Testis (tissue), 2 donors: ENCODE measurements at regions not wholly inside any gene's neighbourhood (a gene's known extent, or its start where the extent isn't known, plus 50 kb on each side); places are given as distances from the start of the nearest gene placed in this dataset.

ENCODE experiments used
- DNase-seq: peaks from one replicate; pipeline ENCODE4 v3.0.0-alpha.2; 2019
- H3K27ac ChIP-seq, 2 donors: fragments of 200-600 bp; sonication (generic); one replicate each; pipeline ENCODE4 v1.5.1; 2019
- H3K27me3 ChIP-seq: fragments of 200-600 bp; sonication (generic); one replicate; pipeline ENCODE4 v1.5.1; 2019
- H3K36me3 ChIP-seq: fragments of 200-600 bp; sonication (generic); one replicate; pipeline ENCODE4 v1.5.1; 2017; ENCODE audit warnings: low read depth; ENCODE audit errors: missing control alignments
- H3K4me1 ChIP-seq: fragments of 200-600 bp; sonication (generic); one replicate; pipeline ENCODE4 v1.5.1; 2019
- H3K4me3 ChIP-seq, 2 donors: fragments of 200-600 bp; sonication (generic); one replicate each; pipeline ENCODE4 v1.5.1; 2017 to 2019
- H3K9me3 ChIP-seq: fragments of 200-600 bp; sonication (generic); one replicate; pipeline ENCODE4 v1.5.1; 2017
- POLR2A ChIP-seq: fragments of 450-650 bp; IDR thresholded peaks from one replicate; pipeline ENCODE4 v1.6.1; 2017; ENCODE audit warnings: antibody characterized with exemption, mild to moderate bottlenecking, moderate library complexity
- WGBS, 2 donors: methylation state at CpG; one replicate each; pipeline ENCODE4 v1.1.5; 2018; 5-methylcytosine and 5-hydroxymethylcytosine counted together
- intact Hi-C: fragments of 100-400 bp; cut with DNase I; formaldehyde crosslinking; loops from one replicate; pipeline ENCODE4 v1.15.1; 2023; ENCODE audit warnings: low total_unique reads
- TF ChIP-seq, protein P1 (sequence below), 3 experiments: fragments of 450-650 bp in 2 of 3; fragments of 200-600 bp in 1 of 3; sonication (generic) in 1 of 3; IDR thresholded peaks; one replicate each; pipeline ENCODE4 v1.5.1; 2016 to 2019; ENCODE audit warnings: antibody characterized with exemption in 3 of 3, mild to moderate bottlenecking in 2 of 3, moderate library complexity in 1 of 3

DNA sequence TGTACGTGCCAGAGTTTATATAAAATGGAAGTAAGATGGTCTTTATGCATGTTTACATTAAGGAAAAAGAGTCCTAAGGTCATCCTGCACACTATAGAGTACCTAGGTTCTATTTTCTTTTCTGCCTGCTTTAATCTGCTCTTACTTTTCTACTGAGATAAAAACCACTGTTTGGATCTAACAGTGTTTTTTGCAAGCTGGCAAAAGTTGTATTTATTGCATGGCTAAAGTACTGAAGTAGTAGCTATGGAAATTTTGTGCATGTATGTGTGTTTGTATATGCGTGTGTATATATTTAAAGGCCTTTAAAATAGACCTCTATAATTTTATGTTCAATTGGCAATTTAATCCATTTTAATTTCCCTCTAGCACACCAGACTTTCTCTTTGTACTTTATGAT, 98.3 kb upstream of the CPSF6 start:
- TF ChIP-seq, protein P1, sequence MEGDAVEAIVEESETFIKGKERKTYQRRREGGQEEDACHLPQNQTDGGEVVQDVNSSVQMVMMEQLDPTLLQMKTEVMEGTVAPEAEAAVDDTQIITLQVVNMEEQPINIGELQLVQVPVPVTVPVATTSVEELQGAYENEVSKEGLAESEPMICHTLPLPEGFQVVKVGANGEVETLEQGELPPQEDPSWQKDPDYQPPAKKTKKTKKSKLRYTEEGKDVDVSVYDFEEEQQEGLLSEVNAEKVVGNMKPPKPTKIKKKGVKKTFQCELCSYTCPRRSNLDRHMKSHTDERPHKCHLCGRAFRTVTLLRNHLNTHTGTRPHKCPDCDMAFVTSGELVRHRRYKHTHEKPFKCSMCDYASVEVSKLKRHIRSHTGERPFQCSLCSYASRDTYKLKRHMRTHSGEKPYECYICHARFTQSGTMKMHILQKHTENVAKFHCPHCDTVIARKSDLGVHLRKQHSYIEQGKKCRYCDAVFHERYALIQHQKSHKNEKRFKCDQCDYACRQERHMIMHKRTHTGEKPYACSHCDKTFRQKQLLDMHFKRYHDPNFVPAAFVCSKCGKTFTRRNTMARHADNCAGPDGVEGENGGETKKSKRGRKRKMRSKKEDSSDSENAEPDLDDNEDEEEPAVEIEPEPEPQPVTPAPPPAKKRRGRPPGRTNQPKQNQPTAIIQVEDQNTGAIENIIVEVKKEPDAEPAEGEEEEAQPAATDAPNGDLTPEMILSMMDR (IDR thresholded peaks at IDR 0.05): no peak
- no peak for TF ChIP-seq POLR2A
- 80 to 83% methylated on average over 2 of the region's 2 CpGs for WGBS, 2 donors
- intact Hi-C loops: no loop called here
- Histone ChIP-seq H3K4me1 (no peaks in the 10 kb centered on the region), H3K27me3 (no peaks in the 10 kb centered on the region), H3K9me3 (no peaks in the 10 kb centered on the region), H3K27ac (no peak overlapping the region), H3K36me3 (no peaks in the 10 kb centered on the region), H3K4me3 (no peak overlapping the region)
- no peak for DNase-seq

GRCh38 chr12:69149270-69149669, 90.1 kb upstream of the CPSF6 start:
- Histone ChIP-seq H3K9me3 (no peaks in the 10 kb centered on the region), H3K27ac (no peak overlapping the region), H3K36me3 (no peaks in the 10 kb centered on the region), H3K4me3 (no peak overlapping the region), H3K27me3 (no peaks in the 10 kb centered on the region), H3K4me1 (peaks cover 5% of the 10 kb centered on the region)
- no peak for DNase-seq
- no peak for TF ChIP-seq POLR2A
- TF ChIP-seq, protein P1 (IDR thresholded peaks at IDR 0.05): no peak
- intact Hi-C loops: no loop called here
- 55 to 64% methylated on average over 2 of the region's 2 CpGs for WGBS, 2 donors

- Histone ChIP-seq H3K4me3 (no peak overlapping the region), H3K27ac (no peak overlapping the region), H3K36me3 (no peaks in the 10 kb centered on the region), H3K4me1 (peaks cover 5% of the 10 kb centered on the region), H3K9me3 (no peaks in the 10 kb centered on the region), H3K27me3 (no peaks in the 10 kb centered on the region)
- TF ChIP-seq POLR2A: no peak
- TF ChIP-seq, protein P1 (IDR thresholded peaks at IDR 0.05): no peak
- no peak for DNase-seq
- 75 to 79% methylated on average over 4 of the region's 4 CpGs for WGBS, 2 donors
- intact Hi-C loops: no loop called here
Measured at GRCh38 chr12:69150083-69150795, 89.1 kb upstream of the CPSF6 start.

DNA sequence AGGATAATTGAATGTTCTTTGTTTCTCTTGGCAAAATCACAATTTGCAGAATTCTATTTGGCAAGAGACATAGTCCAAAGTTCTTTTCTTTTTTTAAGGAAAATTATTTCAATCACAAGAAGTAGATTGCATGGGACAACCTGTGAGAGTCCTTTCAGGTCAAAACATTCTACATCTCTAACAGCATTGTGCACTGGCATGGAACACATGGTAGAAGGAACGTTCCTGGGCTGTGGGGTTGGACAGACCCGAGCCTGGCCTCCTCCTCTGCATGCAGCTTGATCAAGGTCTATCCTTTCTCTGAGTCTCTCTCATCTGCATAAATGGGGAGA, 88.6 kb upstream of the CPSF6 start:
- H3K4me1 ChIP-seq: peaks cover 5% of the 10 kb centered on the region
- no peak overlapping the region for H3K4me3 ChIP-seq
- H3K9me3 ChIP-seq: no peaks in the 10 kb centered on the region
- H3K27me3 ChIP-seq: no peaks in the 10 kb centered on the region
- TF ChIP-seq, protein P1 (IDR thresholded peaks at IDR 0.05): no peak
- intact Hi-C loops: no loop called here
- no peak for DNase-seq
- WGBS, 2 donors: 51 to 58% methylated on average over 2 of the region's 2 CpGs
- no peak overlapping the region for H3K27ac ChIP-seq
- no peaks in the 10 kb centered on the region for H3K36me3 ChIP-seq

DNA sequence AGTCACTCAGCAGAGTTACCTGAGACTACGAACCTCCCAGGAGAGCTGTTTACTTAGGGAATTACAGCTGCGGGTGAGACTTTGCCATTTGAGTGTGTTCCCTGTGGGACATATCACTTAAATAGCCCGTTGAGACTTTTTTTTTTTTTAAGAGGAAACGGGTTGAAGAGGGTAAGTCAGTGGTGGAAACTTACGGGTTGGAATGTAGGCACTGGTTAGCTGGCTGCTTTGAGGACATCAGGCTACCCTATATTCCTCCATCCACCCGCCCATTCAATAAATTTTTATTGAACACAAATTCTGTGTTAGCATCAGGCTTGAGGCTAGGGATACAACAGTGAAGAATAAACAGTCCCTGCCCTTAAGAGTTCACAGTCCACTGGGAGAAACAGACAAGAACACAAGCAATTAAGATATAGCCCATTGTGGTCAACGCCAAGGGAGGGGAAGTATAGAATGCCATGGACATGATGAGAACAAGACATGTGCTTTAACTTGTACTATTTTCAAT, 88.1 kb upstream of the CPSF6 start:
- H3K27ac ChIP-seq: no peak overlapping the region
- no peaks in the 10 kb centered on the region for H3K9me3 ChIP-seq
- H3K4me3 ChIP-seq: no peak overlapping the region
- no peaks in the 10 kb centered on the region for H3K36me3 ChIP-seq
- intact Hi-C loops: no loop called here
- no peaks in the 10 kb centered on the region for H3K27me3 ChIP-seq
- TF ChIP-seq, protein P1 (IDR thresholded peaks at IDR 0.05): no peak
- no peak for TF ChIP-seq POLR2A
- peaks cover 5% of the 10 kb centered on the region for H3K4me1 ChIP-seq
- WGBS, 2 donors: 52 to 64% methylated on average over 7 of the region's 7 CpGs
- peak; percentile 33 for DNase-seq
